HG03095 (cell line): ENCODE measurements at regions not wholly inside any gene's neighbourhood (a gene's known extent, or its start where the extent isn't known, plus 50 kb on each side); places are given as distances from the start of the nearest gene placed in this dataset.

ENCODE experiments used
- ATAC-seq: cut with Tn5 transposase; IDR thresholded peaks from one replicate; pipeline ENCODE4 v1.9.1; 2021; ENCODE audit warnings: moderate library complexity; ENCODE audit not compliant: unreplicated experiment

GRCh38 chr12:84807249-84807648 is 105.3 kb downstream of the SLC6A15 start:
- ATAC-seq: no peak

- ATAC-seq: no peak
Measured at GRCh38 chr12:84805474-84805858, 107.1 kb downstream of the SLC6A15 start.

GRCh38 chr12:84804691-84805473 is 107.7 kb downstream of the SLC6A15 start:
- peak; percentile 59 for ATAC-seq

GRCh38 chr12:84803661-84804060 is 108.9 kb downstream of the SLC6A15 start:
- no peak for ATAC-seq

GRCh38 chr12:84802161-84802560 is 110.4 kb downstream of the SLC6A15 start:
- ATAC-seq: no peak

- ATAC-seq: no peak
Measured at GRCh38 chr12:84793558-84794367, 118.8 kb downstream of the SLC6A15 start.

- no peak for ATAC-seq
Measured at GRCh38 chr12:84791444-84791843, 121.2 kb downstream of the SLC6A15 start.

GRCh38 chr12:84789184-84789583 is 123.4 kb downstream of the SLC6A15 start:
- ATAC-seq: no peak

- ATAC-seq: no peak
Measured at GRCh38 chr12:84787253-84787652, 125.3 kb downstream of the SLC6A15 start.

GRCh38 chr12:84786622-84787021 is 126.0 kb downstream of the SLC6A15 start:
- ATAC-seq: no peak

- ATAC-seq: no peak
Measured at GRCh38 chr12:84785951-84786350, 126.6 kb downstream of the SLC6A15 start.

GRCh38 chr12:84785281-84785680 is 127.3 kb downstream of the SLC6A15 start:
- ATAC-seq: no peak

GRCh38 chr12:84779169-84779568 is 133.4 kb downstream of the SLC6A15 start:
- no peak for ATAC-seq

- no peak for ATAC-seq
Measured at GRCh38 chr12:84772281-84772680, 140.3 kb downstream of the SLC6A15 start.

GRCh38 chr12:84767079-84767478 is 145.5 kb downstream of the SLC6A15 start:
- no peak for ATAC-seq

- ATAC-seq: no peak
Measured at GRCh38 chr12:84766375-84766774, 146.2 kb downstream of the SLC6A15 start.

GRCh38 chr12:84764001-84764400 is 148.6 kb downstream of the SLC6A15 start:
- ATAC-seq: no peak

GRCh38 chr12:84763107-84763506 is 149.5 kb downstream of the SLC6A15 start:
- no peak for ATAC-seq

- no peak for ATAC-seq
Measured at GRCh38 chr12:84760091-84760865, 152.3 kb downstream of the SLC6A15 start.

- no peak for ATAC-seq
Measured at GRCh38 chr12:84757978-84758377, 154.6 kb downstream of the SLC6A15 start.

GRCh38 chr12:84756961-84757360 is 155.6 kb downstream of the SLC6A15 start:
- no peak for ATAC-seq
